Esophagus squamous epithelium (tissue), 4 donors: ENCODE measurements at regions not wholly inside any gene's neighbourhood (a gene's known extent, or its start where the extent isn't known, plus 50 kb on each side); places are given as distances from the start of the nearest gene placed in this dataset.

Source experiments
- CTCF ChIP-seq, 6 experiments: fragments of 450-650 bp in 4 of 6; fragments of 200-600 bp in 2 of 6; sonication (generic) in 2 of 6; IDR thresholded peaks; one replicate each; pipeline ENCODE4 v1.5.1; 2016 to 2019; ENCODE audit warnings: antibody characterized with exemption in 6 of 6, mild to moderate bottlenecking in 4 of 6, moderate library complexity in 4 of 6
- POLR2A ChIP-seq, 4 donors: fragments of 450-650 bp; IDR thresholded peaks; one replicate each; pipeline ENCODE4 v1.6.1; 2017; ENCODE audit warnings: antibody characterized with exemption in 4 of 4, mild to moderate bottlenecking in 4 of 4, moderate library complexity in 3 of 4

- TF ChIP-seq CTCF (IDR thresholded peaks at IDR 0.05) (no peak), POLR2A (IDR thresholded peaks at IDR 0.05) (no peak)
Observed at GRCh38 chr11:45473341-45473895, 187.3 kb upstream of the SYT13 start.
